Fibroblast of lung (primary cell): ENCODE measurements at regions not wholly inside any gene's neighbourhood (a gene's known extent, or its start where the extent isn't known, plus 50 kb on each side); places are given as distances from the start of the nearest gene placed in this dataset.

Experiments used
- CTCF ChIP-seq, 2 donors: IDR thresholded peaks in 1 of 2; conservative IDR thresholded peaks in 1 of 2; 1 replicate in 1 of 2; 2 replicates in 1 of 2; pipeline ENCODE4 v1.5.1; 2011 to 2012; ENCODE audit warnings: low read length in 2 of 2, control low read depth in 1 of 2, inconsistent platforms in 1 of 2, low read depth in 1 of 2, mild to moderate bottlenecking in 1 of 2
- EZH2 ChIP-seq: IDR thresholded peaks from 2 replicates; pipeline ENCODE4 v1.5.1; 2012; ENCODE audit warnings: low read length, control low read depth, mild to moderate bottlenecking; ENCODE audit errors: missing control alignments

DNA sequence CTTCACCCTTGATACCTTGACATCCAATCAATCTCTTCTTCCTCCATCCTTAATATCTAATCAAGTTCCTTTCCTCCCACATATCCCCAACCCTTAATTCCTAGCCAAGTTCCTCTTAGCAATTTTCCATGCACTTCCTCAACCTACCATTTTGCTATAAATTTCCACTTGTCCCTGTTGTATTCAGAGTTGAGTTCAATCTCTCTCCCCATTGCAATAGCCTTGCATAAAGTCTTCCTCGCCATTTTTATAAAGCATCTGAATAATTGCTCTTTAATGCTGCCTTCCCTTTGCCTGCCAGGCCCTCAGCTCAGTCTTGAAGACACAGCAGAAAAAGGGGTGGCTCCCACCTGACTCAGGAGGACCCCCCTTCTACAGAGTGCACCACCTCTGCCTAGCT is 390.3 kb downstream of the HHIPL2 start:
- TF ChIP-seq CTCF (conservative IDR thresholded peaks at IDR 0.05 in 1 of 2, IDR thresholded peaks at IDR 0.05 in 1 of 2; ENCODE audit: low read depth in 1 of 2, low read length in 2 of 2) (no peak), EZH2 (no peak)
